H1 (cell line): ENCODE measurements at regions not wholly inside any gene's neighbourhood (a gene's known extent, or its start where the extent isn't known, plus 50 kb on each side); places are given as distances from the start of the nearest gene placed in this dataset.

Source experiments
- CHD7 ChIP-seq: fragments of 300-600 bp; sonication (generic); IDR thresholded peaks from 2 replicates; pipeline ENCODE4 v1.7.1; 2012; ENCODE audit warnings: low read length, moderate library complexity, mild to moderate bottlenecking, inconsistent platforms; ENCODE audit not compliant: insufficient replicate concordance
- CTCF ChIP-seq, 3 experiments: IDR thresholded peaks; 1 replicate in 2 of 3; 2 replicates in 1 of 3; pipeline versions ENCODE4 v1.5.1 to v1.6.1; 2011; ENCODE audit warnings: low read length in 3 of 3, mild to moderate bottlenecking in 3 of 3, inconsistent platforms in 2 of 3, low read depth in 1 of 3, moderate library complexity in 1 of 3; ENCODE audit not compliant: insufficient read depth in 1 of 3; ENCODE audit errors: control extremely low read depth in 1 of 3
- EP300 ChIP-seq, 2 experiments: IDR thresholded peaks; 1 replicate in 1 of 2; 2 replicates in 1 of 2; pipeline ENCODE4 v1.6.1; 2011 to 2012; ENCODE audit warnings: low read depth in 2 of 2, low read length in 2 of 2, mild to moderate bottlenecking in 2 of 2, borderline replicate concordance in 1 of 2, inconsistent platforms in 1 of 2, moderate library complexity in 1 of 2
- RFX5 ChIP-seq: IDR thresholded peaks from 2 replicates; pipeline ENCODE4 v1.6.1; 2011; ENCODE audit warnings: low read depth, low read length, improper control_type of control experiment, borderline replicate concordance

- TF ChIP-seq CHD7, result no peak
- TF ChIP-seq EP300 (IDR thresholded peaks at IDR 0.05; ENCODE audit: borderline replicate concordance in 1 of 2, low read depth in 2 of 2, low read length in 2 of 2), result no peak
- no peak for TF ChIP-seq CTCF (IDR thresholded peaks at IDR 0.05; ENCODE audit: control extremely low read depth in 1 of 3, insufficient read depth in 1 of 3, low read depth in 1 of 3, low read length in 3 of 3)
- TF ChIP-seq RFX5, result no peak
These were observed 79.5 kb upstream of the GREM2 start (continued) for GRCh38 chr1:240691501-240691900.
